Limb (tissue), 2 donors: ENCODE measurements at regions not wholly inside any gene's neighbourhood (a gene's known extent, or its start where the extent isn't known, plus 50 kb on each side); places are given as distances from the start of the nearest gene placed in this dataset.

ENCODE experiments used
- DNase-seq, 2 donors: peaks; one replicate each; pipeline ENCODE4 v3.0.0-alpha.2; 2016; ENCODE audit errors: extremely low spot score in 2 of 2

DNA sequence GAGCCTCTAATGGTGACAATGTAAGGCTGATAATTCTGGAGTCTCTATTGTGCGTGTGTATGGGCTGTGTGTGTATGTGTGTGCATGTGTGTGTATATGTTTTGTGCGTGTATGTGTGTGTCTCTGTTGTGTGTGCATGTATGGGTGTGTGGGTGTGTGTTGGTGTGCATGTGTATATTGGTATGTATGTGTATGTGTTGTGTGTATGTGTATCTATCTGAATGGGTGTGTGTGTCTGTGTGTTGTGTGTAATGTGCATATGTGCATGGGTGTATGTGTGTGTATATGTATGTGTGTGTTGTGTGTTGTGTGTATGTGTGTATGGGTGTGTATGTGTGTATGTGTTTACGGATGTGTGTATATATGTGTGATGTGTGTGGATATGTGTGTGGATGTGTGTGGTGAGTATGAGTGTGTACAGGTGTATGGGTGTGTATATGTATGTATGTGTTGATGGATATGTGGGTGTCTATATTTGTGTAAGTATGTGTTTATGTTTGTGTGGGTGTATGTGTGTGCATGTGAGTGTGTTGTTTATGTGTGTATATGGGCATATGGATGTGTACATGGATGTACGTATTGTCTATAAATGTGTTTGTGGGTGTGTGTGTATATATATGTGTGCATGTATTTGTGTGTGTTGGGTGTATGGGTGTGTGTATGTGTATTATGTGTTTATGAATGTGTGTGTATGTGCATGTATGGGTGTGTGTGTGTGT lies 366.7 kb downstream of the UQCRFS1 start:
- no peak for DNase-seq

DNA sequence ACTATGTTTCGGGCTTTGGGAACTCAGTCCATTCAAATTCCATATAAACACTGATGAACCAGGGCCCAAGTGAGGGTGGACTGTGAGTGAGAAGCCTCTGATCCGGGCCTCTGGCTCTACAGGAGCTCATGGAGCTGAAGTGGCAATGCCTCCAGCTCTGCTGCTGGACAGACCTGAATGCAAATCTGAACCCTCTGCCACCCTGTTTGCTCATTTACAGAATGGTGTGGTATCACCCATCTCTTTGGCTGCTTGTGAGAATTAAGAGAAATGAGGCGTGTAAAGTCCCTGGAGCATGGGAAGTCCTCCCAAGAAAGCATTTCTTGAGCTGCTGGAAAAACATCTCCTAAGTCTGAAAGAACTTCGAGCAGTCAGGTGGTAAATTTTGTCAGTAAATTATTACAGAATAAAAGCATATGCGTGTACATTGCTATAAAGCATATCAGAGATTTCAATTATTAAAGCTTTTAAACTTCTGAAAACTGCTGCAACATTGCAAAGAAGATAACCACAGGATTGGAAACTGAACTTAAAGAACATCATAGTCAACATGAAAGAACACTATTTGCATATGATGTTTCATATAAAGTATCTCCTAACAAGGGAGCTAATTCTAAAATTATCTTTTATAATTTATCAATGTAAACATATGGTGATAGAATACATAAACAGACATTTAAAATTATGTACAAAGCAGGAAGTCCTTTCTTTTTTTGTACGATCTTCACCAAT lies 369.0 kb downstream of the UQCRFS1 start:
- no peak for DNase-seq

DNA sequence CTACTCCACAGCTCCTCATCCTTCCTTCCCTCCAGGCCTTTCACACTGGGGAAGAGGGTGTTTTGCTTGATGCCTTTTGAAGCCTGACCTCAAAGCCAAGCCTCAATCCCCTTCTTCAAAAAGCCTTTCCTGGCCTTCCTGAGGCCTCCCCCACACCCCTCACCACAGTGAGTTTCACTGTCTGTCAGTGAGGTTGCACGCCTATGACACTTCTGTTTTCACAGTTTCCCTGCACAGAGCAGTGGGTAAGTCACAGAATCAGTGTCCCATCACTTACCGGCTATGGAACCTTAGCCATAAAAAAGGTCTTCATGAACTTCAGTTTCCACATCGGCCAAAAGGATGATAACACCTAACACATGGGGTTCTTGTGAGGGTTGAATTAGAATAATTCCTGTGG lies 371.4 kb downstream of the UQCRFS1 start:
- DNase-seq, result no peak

DNA sequence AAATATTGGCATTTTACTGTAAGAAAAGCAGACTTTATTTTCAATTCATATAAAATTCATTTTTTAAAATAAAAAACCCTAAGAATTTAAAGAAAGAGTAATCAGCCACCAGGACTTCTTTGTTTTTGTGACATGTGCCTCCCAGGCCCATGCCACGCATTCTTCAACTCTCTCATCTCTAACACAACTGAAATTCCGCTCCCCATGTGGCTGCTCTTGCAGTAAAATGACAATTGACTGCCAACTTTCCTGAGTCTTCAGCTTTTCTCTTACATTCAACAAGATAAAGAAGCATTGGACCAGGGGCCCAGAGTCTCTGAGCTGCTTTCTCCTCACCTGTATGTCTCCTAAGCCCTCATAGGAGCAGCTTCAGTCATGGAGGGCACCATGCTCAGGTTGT lies 372.1 kb downstream of the UQCRFS1 start:
- no peak for DNase-seq

DNA sequence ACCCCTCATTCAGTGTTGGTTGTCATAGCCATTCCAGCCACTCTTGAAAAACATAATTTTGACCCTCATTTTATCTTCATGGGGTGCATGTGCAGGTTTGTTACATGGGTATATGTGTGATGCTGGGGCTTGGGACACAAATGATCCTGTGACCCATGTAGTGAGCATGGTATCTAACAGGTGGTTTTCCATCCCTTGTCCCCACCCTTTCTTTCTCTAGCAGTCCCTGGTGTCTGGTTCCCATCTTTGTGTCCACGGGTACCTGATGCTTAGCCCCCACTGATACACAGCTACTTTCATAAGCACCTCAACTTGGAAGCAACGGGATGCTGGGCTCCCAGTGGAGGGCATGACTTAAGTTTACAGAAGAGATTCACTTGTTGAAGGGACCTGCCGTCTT lies 373.5 kb downstream of the UQCRFS1 start:
- DNase-seq, result no peak

DNA sequence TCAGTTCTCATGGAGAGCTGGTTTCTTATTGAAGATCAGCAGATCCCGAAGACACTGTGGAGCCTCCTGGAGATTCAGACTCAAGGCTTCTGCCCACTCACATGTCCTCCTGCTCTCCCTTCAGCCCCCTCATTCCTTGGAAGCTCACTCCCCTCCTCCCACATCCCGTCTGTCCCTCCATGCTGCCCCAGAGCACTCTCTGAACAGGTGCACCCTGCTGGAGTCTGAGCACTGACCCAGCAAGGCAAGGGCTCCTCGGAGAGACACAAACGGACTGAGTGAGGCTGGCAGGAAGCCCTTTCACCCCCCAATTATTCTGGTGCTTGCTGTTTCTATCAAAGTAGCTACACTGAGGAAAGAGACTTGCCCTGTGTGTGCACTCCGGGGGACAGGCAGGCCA lies 374.0 kb downstream of the UQCRFS1 start:
- DNase-seq, result no peak

DNA sequence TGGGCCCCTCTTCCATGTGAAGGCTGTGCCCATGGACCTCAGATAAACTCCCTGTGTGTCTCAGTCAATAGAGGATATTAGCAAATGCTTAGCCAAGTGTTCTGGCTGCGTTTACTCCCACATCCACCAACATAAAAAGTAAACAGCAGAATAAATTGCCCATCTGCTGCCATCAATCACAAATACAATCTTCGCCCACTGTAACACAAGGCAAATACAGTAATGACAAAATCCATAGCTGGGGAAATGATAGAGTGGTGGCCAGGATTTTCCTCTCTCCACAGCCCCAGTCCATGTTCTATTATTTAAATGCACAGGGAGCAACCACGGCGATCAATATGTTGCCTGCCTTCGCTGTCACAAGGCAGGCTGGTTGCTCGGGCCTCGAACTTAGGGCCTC lies 376.5 kb downstream of the UQCRFS1 start:
- DNase-seq, result no peak

DNA sequence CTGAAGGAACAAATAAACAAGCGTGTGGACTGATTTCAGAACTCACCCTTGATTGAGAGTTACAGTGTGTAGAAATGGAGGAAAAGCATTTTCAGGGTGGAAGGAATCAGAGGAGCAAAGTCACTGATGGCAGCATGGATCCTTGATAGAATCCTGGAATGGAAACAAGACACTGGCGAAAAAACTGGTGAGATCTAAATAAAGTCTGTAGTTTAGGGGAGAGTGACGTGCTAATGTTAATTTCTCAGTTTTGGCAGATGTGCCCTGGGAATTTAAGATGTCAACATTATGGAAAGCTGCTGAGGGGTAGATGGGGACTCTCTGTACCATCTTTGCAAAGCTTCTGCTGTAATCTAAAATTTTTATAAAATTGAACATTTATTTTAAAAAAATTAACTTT lies 378.0 kb downstream of the UQCRFS1 start:
- DNase-seq, result no peak

DNA sequence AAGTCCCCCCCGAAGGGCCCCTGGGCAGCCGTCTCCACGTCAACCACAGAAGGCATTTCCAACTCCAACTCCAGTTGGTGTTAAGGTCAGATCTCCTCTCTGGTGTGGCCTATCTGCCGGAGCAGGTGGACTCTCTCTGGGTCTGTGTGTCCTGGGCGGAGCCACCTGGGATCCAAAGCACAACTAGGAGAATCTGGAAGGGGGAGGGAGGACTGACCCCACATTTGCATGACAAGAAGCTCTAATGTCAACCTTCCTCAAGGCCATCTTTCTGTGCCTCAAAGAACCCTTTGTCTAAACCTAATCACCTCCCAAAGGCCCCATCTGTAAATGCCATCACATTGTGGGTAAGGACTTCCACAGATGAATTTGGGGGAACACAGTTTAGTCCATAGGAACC lies 381.5 kb downstream of the UQCRFS1 start:
- DNase-seq, result no peak

DNA sequence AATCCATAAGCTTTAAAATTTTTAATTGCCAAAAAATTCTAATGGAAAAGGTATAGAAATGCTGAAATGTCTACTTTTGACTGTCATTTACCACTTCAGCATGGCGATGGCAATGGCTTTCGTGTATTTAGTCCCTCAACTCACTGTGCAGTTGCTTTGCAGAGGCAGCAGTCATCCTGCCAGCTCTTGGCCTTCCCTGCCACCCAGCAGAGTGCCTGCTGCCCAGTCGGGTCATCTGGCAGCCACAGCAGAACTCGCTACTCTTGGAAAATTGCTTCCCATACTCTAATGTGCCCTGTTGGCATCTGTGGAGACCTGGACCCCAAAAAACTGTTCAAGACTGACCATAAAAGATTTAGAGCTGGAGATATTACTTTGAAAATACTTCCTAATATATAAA lies 383.2 kb downstream of the UQCRFS1 start:
- DNase-seq, result no peak

DNA sequence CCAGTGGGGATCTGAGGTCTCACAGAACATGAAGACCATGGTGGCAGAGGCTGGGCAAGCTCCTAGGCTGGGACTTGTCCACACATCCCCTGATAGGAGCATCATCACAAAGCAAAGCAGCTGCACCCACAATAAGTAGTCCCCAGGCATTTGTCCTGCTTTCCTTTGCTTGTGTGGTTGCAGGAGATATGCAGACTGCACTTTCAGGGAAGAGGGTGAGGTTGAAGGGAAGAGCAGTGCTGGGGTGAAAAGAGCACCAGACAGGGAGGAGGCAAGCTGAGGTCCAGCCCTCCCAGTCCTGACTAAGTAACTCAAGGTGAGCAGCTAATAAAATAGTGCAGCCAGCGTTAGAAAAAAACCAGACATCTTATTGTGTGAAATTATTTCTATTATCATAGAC lies 383.6 kb downstream of the UQCRFS1 start:
- DNase-seq, result no peak

DNA sequence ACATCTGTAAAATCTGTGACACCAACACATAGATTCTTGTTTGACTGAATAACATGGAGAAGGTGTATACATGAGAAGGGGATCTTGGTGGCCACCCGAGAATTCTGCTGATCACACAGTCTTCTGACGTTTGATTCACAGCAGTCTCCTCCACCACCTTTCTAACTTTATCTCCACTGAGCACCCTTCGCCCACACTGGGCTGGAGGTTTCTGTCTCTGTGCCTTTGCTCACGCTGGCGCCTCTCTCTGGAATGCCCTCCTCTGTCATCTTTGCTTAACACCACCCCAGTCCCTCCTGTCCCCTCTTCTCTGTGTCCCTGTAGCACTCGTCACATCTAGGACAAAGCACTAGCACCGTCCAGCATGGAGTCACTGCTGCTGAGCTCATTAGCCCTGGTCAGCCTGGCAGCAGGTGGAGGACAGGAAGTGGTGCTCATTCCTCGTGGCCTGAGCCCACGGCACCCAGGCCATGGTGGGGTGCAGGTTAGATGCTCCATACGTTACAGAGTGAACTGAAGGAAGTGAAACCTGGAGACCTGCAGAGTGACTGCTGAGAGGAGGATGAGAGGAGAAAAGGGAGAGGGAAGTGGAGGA lies 384.6 kb downstream of the UQCRFS1 start:
- no peak for DNase-seq

DNA sequence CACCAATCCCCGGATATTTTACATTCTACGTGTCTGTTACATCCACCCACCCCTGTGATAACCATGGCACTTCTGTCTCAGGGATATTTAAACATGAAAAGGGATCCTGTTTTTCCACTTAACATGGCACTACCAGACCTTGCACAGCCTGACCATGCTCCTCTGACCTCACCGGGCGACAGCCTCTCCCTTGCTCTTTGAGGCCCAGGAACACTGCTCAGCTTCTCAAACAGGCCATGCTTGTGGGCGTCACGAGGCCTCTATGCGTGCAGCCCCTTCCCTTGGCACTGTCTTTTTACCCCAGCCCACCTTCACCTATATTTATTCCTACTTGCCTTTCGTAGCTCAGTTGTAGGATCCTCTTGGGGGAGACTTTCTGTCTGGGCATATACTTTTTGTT lies 385.6 kb downstream of the UQCRFS1 start:
- DNase-seq, result no peak

DNA sequence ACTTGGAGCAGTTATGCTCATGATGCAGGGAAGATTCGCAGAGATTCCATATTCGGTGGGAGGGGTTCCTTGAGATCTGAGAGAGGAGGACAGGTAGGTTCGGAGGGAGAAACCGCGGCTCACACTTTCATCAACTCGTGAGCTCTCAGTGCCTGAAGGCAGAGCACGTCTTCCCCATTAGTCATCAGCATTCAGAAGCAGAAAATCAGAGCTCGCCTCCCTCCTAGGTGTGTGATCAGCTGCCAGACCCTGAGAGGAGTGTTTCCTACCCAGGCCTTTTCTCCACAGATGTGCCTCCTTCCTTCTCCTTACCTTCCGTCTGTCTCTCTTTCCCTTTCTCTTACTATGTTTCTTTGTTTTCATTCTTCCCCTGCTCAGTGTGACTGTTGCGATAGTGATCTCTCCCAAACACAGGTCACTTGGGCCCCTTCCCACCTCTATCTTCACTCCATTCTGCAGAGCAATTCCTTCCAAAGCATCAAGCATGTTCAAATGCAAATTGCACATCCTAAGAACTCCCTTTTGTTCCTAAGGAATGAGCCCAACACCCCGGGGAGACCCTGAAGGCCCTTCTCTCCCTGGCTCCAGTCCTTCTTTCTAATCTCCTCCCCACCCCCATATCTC lies 389.5 kb downstream of the UQCRFS1 start:
- no peak for DNase-seq

DNA sequence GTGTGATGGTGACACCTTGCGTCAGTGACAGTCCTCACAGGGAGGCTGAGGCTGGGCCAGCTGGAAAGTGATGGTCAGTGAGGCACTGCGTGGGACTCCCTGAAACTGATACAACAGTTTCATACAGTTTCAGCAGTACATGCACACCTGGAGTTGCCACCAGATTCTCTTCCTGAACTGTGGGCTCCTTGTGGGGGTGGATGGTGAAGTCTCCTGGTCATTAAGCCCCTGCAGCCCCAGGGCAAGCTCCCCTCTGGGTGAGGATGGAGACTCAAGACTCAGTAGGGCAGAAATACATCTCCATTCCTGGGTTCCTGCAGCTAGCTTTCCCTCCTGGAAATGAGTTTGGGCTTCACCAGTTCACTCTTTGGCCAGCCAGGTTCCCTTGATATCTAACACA lies 392.7 kb downstream of the UQCRFS1 start:
- no peak for DNase-seq

DNA sequence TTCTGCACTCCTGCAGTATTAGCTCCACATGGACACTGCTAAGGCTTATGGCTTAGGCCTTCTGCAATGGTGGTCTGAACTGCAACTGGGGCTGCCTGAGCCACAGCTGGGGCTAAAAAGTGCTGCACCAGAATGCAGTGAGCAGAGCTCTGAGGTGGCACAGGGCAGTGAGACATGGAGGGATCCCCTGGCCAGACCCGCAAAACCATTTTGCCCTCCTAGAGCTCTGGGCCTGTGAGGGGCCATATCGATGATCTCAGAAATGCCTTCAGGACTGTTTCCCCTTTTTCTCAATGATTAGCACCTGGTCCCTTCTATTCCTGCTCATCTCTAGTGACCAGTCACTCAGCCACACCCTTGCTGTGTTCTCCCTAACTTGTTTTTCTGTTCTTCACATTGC lies 397.7 kb downstream of the UQCRFS1 start:
- no peak for DNase-seq

DNA sequence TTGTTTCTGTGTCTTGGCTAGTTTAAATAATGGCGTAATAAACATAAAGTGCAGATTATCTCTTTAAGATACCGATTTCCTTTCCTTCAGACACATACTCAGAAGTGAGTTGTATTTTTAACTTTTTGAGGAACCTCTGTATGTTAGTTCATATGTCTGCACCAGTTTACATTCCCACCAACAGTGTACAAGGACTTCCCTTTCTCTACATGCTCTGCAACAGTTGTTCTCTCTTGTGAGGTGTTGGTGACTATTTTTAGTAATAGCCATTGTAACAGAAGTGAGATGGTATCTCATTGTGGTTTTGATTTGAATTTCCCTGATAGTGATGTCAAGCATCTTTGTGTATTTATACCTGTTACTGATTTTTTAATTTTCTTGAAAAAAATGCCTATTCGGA lies 418.6 kb downstream of the UQCRFS1 start:
- DNase-seq, result no peak

DNA sequence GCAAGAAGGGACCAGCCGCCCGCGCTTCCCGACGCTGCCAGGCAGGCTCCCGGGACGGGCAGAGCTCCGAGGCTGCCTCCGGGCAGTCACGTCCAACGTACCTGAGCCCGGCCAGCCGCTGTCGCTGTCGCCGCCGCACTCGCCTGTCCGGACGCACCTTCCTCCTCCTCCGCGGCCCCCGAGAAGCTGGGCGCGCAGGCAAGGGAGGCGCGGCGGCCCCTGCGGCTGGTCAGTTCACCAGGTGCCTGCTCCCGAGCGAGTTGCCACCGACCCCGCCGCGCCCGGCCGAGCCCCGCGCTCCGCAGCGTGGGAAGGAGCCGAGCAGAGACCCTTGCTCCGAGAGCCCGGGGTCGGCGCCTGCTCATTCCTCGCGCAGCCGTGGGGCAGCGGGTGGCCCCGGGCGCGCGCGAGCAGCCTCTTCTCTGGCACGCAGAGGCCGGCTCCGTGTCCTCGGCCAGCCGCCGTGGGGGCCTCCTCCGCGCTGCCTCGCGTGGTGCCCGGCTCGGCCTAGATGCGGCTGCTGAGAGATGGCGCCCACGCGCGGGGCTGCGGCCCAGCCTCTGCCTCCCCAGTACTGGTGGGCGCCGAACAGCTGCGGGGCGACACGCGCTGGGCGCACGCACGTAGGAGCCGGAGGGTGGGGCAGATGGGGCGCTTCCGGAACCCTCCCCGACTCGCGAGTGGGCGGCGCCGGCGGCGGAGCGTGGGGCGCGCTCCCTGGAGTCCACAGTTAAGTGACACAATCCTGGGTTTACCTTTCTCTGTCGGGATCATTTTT lies 419.4 kb downstream of the UQCRFS1 start:
- DNase-seq, result peak in 1 of 2 donors; percentile 28

DNA sequence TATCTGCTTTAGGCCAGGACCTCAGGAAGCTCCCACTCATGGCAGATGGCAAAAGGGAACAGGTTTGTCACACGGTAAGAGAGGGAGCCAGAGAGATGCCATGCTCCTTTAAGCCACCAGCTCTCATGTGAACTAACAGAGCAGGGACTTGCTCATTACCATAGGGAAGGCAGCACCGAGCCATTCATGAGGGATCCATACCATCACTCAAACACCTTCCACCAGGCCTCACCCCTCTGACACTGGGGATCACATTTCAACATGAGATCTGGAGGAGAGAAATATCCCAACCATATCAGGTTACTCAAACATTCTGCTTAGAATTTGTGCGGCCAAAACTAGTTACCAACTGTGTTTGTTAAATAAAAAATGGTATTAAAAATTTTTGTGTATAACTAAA lies 427.0 kb downstream of the UQCRFS1 start:
- DNase-seq, result no peak

DNA sequence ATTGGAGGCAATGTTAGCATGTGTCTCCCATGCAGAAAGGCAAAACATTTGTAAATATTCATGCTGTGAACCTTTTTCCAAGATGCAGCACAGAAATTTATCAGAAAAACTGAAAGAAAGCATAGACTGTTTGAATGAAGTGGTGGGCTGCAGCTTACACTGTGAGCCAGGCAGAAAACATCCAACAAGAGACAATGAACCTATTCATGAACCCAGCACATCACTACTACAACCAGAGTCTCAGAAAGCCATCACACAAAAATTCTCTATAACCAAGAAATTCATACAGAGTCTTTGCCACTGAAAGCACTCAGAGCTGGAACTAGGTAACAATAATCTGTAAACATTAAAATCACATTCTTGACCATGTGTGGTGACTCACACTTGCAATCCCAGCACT lies 448.9 kb downstream of the UQCRFS1 start:
- no peak for DNase-seq

DNA sequence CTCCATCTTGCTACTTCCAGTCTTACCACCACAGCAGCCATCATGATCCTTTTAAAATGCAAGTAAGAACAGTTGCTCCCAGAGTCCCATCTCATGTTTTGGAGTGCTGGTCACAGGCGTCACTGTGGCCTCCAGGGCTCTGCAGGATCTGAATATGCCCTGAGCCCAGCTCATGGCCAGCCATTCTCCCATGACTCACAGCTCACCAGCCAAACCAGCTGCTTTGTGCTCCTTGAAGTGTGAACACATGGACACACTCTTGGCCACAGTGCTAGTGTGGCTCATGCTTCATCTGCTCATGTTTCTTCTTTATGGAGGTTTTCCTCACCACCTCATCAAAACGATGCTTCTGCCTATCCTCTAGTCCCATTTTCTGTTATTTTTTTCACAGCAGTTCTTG lies 466.5 kb downstream of the UQCRFS1 start:
- no peak for DNase-seq

DNA sequence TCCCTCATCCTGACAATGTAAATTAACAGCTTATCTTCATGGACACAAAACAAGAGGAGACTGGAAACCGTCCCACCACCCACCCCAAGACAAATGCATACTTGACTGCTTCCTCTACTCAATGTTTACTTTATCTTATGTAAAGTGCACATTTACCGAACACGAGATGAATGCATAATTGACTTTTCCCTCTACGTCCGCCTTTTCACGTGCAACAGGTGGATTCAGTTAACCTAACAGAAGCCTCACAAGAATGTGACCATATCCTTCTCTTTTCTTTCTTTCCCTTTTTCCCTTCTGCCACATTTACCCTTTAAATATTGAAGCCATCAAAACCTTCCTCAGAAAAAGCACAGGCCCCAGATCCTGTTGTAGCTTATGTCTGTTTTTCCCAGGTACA lies 468.0 kb downstream of the UQCRFS1 start:
- no peak for DNase-seq
